Liver (tissue), 8 donors: ENCODE measurements at regions not wholly inside any gene's neighbourhood (a gene's known extent, or its start where the extent isn't known, plus 50 kb on each side); places are given as distances from the start of the nearest gene placed in this dataset.

Source experiments
- DNase-seq: peaks from one replicate; pipeline ENCODE4 v3.0.0-alpha.2; 2017; ENCODE audit warnings: low spot score
- H3K27ac ChIP-seq, 2 donors: one replicate each; pipeline ENCODE4 v1.7.0; 2013; ENCODE audit warnings: inconsistent platforms in 2 of 2, low read length in 2 of 2, control low read depth in 1 of 2, low read depth in 1 of 2, mild to moderate bottlenecking in 1 of 2
- H3K27me3 ChIP-seq, 4 donors: one replicate each; pipeline versions ENCODE4 v1.6.1 to v1.7.0; 2013; ENCODE audit warnings: low read length in 3 of 4, inconsistent platforms in 1 of 4, mild to moderate bottlenecking in 1 of 4, moderate library complexity in 1 of 4; ENCODE audit not compliant: control insufficient read depth in 4 of 4, insufficient read depth in 4 of 4
- H3K36me3 ChIP-seq, 4 donors: one replicate each; pipeline versions ENCODE4 v1.6.1 to v1.7.0; 2013; ENCODE audit warnings: low read length in 3 of 4, mild to moderate bottlenecking in 3 of 4, low read depth in 1 of 4, moderate library complexity in 1 of 4; ENCODE audit not compliant: control insufficient read depth in 4 of 4, insufficient read depth in 3 of 4
- H3K4me1 ChIP-seq, 4 donors: one replicate each; pipeline versions ENCODE4 v1.6.1 to v1.7.0; 2013; ENCODE audit warnings: low read length in 3 of 4, mild to moderate bottlenecking in 3 of 4, moderate library complexity in 1 of 4; ENCODE audit not compliant: control insufficient read depth in 4 of 4, insufficient read depth in 4 of 4
- H3K4me3 ChIP-seq, 3 donors: one replicate each; pipeline versions ENCODE4 v1.6.1 to v1.7.0; 2013; ENCODE audit warnings: low read length in 3 of 3, control low read depth in 1 of 3, low read depth in 1 of 3, mild to moderate bottlenecking in 1 of 3
- H3K9ac ChIP-seq, 2 donors: one replicate each; pipeline ENCODE4 v1.7.0; 2013; ENCODE audit warnings: low read length in 2 of 2, mild to moderate bottlenecking in 2 of 2, moderate library complexity in 2 of 2, control low read depth in 1 of 2, low read depth in 1 of 2
- H3K9me3 ChIP-seq, 4 donors: one replicate each; pipeline versions ENCODE4 v1.6.1 to v1.7.0; 2013; ENCODE audit warnings: low read length in 3 of 4; ENCODE audit not compliant: control insufficient read depth in 4 of 4
- CTCF ChIP-seq: fragments of 150-350 bp; IDR thresholded peaks from 2 replicates; pipeline ENCODE4 v1.5.1; 2017; ENCODE audit warnings: improper control_type of control experiment, low read depth, low read length; ENCODE audit not compliant: missing input control
- EGR1 ChIP-seq, 2 donors: IDR thresholded peaks; 2 replicates each; pipeline ENCODE4 v1.6.1; 2016 to 2018; ENCODE audit warnings: antibody characterized with exemption in 2 of 2, low read depth in 2 of 2
- FOXA1 ChIP-seq: IDR thresholded peaks from 2 replicates; pipeline ENCODE4 v1.6.1; 2016; ENCODE audit warnings: antibody characterized with exemption
- GABPA ChIP-seq, 2 donors: IDR thresholded peaks in 1 of 2; conservative IDR thresholded peaks in 1 of 2; 2 replicates each; pipeline ENCODE4 v1.6.1; 2016; ENCODE audit warnings: antibody characterized with exemption in 2 of 2, mild to moderate bottlenecking in 1 of 2, moderate library complexity in 1 of 2
- HNF4A ChIP-seq, 2 donors: conservative IDR thresholded peaks; 2 replicates each; pipeline ENCODE4 v1.6.1; 2016; ENCODE audit warnings: antibody characterized with exemption in 2 of 2, mild to moderate bottlenecking in 2 of 2
- HNF4G ChIP-seq: IDR thresholded peaks from 2 replicates; pipeline ENCODE4 v1.6.1; 2016; ENCODE audit warnings: antibody characterized with exemption
- JUND ChIP-seq, 2 donors: IDR thresholded peaks; 2 replicates each; pipeline ENCODE4 v1.6.1; 2016; ENCODE audit warnings: antibody characterized with exemption in 2 of 2
- NR2F2 ChIP-seq: IDR thresholded peaks from 2 replicates; pipeline ENCODE4 v1.6.1; 2016; ENCODE audit warnings: antibody characterized with exemption
- RAD21 ChIP-seq, 2 donors: IDR thresholded peaks; 2 replicates each; pipeline ENCODE4 v1.6.1; 2016; ENCODE audit warnings: antibody characterized with exemption in 2 of 2, mild to moderate bottlenecking in 2 of 2
- RXRA ChIP-seq, 2 donors: IDR thresholded peaks; 2 replicates each; pipeline ENCODE4 v1.6.1; 2017 to 2018; ENCODE audit warnings: antibody characterized with exemption in 2 of 2, mild to moderate bottlenecking in 1 of 2
- SP1 ChIP-seq: IDR thresholded peaks from 2 replicates; pipeline ENCODE4 v1.6.1; 2018; ENCODE audit warnings: antibody characterized with exemption, mild to moderate bottlenecking
- TAF1 ChIP-seq: conservative IDR thresholded peaks from 2 replicates; pipeline ENCODE4 v1.6.1; 2016; ENCODE audit warnings: antibody characterized with exemption, mild to moderate bottlenecking
- YY1 ChIP-seq: IDR thresholded peaks from 2 replicates; pipeline ENCODE4 v1.6.1; 2016; ENCODE audit warnings: antibody characterized with exemption, mild to moderate bottlenecking
- WGBS: extraction: QIAGEN DNeasy Blood & Tissue Kit; methylation state at CpG from one replicate; pipeline ENCODE4 v1.1.7; 2013; 5-methylcytosine and 5-hydroxymethylcytosine counted together
- TF ChIP-seq, protein P1 (sequence below): IDR thresholded peaks from 2 replicates; pipeline ENCODE4 v1.6.1; 2016; ENCODE audit warnings: antibody characterized with exemption
- TF ChIP-seq, protein P2 (sequence below): IDR thresholded peaks from 2 replicates; pipeline ENCODE4 v1.6.1; 2016; ENCODE audit warnings: antibody characterized with exemption, mild to moderate bottlenecking
- TF ChIP-seq, protein P3 (sequence below): IDR thresholded peaks from 2 replicates; pipeline ENCODE4 v1.6.1; 2016; ENCODE audit warnings: antibody characterized with exemption
- TF ChIP-seq, protein P4 (sequence below): IDR thresholded peaks from 2 replicates; pipeline ENCODE4 v1.6.1; 2016; ENCODE audit warnings: antibody characterized with exemption
- donor health status: healthy.
- donor health status: healthy.
- donor health status: healthy.
- donor health status: healthy.
- donor health status: healthy.

DNA sequence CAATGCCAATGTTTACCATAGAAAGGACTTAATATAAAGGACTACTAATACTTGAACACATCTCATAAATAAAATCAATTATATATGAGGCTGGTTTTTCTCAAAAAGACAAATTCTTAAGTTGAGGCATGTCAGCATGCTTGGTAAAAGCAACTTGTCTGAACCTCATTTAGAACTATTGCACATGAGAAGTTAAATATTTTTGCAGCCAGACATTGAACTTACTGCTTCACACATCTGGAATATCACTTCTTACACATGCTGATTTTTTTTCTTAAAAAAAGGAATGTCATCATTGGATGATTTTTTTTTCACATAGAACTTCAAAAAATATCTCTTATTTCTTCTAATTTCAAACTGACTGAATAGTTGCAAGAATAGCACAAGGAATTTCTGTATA lies 609.0 kb downstream of the EPHA4 start:
- no peak overlapping the region for H3K4me3 ChIP-seq
- DNase-seq, result no peak
- peaks cover 0 to 10% (median 4%) of the 10 kb centered on the region in 4 donors for H3K4me1 ChIP-seq
- H3K27ac ChIP-seq, result no peak overlapping the region
- H3K36me3 ChIP-seq, result no peaks in the 10 kb centered on the region
- TF ChIP-seq YY1 (no peak), EGR1 (IDR thresholded peaks at IDR 0.05; ENCODE audit: low read depth in 2 of 2) (no peak), GABPA (IDR thresholded peaks at IDR 0.05 in 1 of 2, conservative IDR thresholded peaks at IDR 0.05 in 1 of 2) (no peak), FOXA1 (no peak), RXRA (IDR thresholded peaks at IDR 0.05) (no peak), SP1 (no peak), RAD21 (IDR thresholded peaks at IDR 0.05) (no peak)
- TF ChIP-seq, protein P1, sequence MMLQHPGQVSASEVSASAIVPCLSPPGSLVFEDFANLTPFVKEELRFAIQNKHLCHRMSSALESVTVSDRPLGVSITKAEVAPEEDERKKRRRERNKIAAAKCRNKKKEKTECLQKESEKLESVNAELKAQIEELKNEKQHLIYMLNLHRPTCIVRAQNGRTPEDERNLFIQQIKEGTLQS, result no peak
- TF ChIP-seq, protein P2, sequence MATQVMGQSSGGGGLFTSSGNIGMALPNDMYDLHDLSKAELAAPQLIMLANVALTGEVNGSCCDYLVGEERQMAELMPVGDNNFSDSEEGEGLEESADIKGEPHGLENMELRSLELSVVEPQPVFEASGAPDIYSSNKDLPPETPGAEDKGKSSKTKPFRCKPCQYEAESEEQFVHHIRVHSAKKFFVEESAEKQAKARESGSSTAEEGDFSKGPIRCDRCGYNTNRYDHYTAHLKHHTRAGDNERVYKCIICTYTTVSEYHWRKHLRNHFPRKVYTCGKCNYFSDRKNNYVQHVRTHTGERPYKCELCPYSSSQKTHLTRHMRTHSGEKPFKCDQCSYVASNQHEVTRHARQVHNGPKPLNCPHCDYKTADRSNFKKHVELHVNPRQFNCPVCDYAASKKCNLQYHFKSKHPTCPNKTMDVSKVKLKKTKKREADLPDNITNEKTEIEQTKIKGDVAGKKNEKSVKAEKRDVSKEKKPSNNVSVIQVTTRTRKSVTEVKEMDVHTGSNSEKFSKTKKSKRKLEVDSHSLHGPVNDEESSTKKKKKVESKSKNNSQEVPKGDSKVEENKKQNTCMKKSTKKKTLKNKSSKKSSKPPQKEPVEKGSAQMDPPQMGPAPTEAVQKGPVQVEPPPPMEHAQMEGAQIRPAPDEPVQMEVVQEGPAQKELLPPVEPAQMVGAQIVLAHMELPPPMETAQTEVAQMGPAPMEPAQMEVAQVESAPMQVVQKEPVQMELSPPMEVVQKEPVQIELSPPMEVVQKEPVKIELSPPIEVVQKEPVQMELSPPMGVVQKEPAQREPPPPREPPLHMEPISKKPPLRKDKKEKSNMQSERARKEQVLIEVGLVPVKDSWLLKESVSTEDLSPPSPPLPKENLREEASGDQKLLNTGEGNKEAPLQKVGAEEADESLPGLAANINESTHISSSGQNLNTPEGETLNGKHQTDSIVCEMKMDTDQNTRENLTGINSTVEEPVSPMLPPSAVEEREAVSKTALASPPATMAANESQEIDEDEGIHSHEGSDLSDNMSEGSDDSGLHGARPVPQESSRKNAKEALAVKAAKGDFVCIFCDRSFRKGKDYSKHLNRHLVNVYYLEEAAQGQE, result no peak
- TF ChIP-seq, protein P3, sequence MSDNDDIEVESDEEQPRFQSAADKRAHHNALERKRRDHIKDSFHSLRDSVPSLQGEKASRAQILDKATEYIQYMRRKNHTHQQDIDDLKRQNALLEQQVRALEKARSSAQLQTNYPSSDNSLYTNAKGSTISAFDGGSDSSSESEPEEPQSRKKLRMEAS, result no peak
- H3K9ac ChIP-seq, result no peak overlapping the region
- H3K27me3 ChIP-seq, result no peaks in the 10 kb centered on the region
- no peaks in the 10 kb centered on the region for H3K9me3 ChIP-seq

- Histone ChIP-seq H3K9me3 (no peaks in the 10 kb centered on the region), H3K36me3 (no peaks in the 10 kb centered on the region), H3K4me3 (no peak overlapping the region), H3K9ac (no peak overlapping the region), H3K4me1 (peaks cover 0 to 9% (median 4%) of the 10 kb centered on the region in 4 donors), H3K27me3 (no peaks in the 10 kb centered on the region), H3K27ac (no peak overlapping the region)
- no peak for DNase-seq
- WGBS, result 90% methylated on average over 3 of the region's 3 CpGs
- TF ChIP-seq JUND (IDR thresholded peaks at IDR 0.05) (no peak), CTCF (no peak), FOXA1 (no peak), HNF4G (no peak), EGR1 (IDR thresholded peaks at IDR 0.05; ENCODE audit: low read depth in 2 of 2) (no peak), HNF4A (conservative IDR thresholded peaks at IDR 0.05) (no peak), NR2F2 (no peak), SP1 (no peak), RAD21 (IDR thresholded peaks at IDR 0.05) (no peak), YY1 (no peak), TAF1 (no peak)
- TF ChIP-seq, protein P2, result no peak
- TF ChIP-seq, protein P4, sequence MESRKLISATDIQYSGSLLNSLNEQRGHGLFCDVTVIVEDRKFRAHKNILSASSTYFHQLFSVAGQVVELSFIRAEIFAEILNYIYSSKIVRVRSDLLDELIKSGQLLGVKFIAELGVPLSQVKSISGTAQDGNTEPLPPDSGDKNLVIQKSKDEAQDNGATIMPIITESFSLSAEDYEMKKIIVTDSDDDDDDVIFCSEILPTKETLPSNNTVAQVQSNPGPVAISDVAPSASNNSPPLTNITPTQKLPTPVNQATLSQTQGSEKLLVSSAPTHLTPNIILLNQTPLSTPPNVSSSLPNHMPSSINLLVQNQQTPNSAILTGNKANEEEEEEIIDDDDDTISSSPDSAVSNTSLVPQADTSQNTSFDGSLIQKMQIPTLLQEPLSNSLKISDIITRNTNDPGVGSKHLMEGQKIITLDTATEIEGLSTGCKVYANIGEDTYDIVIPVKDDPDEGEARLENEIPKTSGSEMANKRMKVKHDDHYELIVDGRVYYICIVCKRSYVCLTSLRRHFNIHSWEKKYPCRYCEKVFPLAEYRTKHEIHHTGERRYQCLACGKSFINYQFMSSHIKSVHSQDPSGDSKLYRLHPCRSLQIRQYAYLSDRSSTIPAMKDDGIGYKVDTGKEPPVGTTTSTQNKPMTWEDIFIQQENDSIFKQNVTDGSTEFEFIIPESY, result no peak
- TF ChIP-seq, protein P3, result no peak
Observed at GRCh38 chr2:220963930-220964329, 608.2 kb downstream of the EPHA4 start.
